Prostate gland (tissue), 2 donors: ENCODE measurements at regions not wholly inside any gene's neighbourhood (a gene's known extent, or its start where the extent isn't known, plus 50 kb on each side); places are given as distances from the start of the nearest gene placed in this dataset.

Experiments
- POLR2A ChIP-seq: fragments of 450-650 bp; IDR thresholded peaks from one replicate; pipeline ENCODE4 v1.6.1; 2016; ENCODE audit warnings: antibody characterized with exemption, mild to moderate bottlenecking
- POLR2AphosphoS5 ChIP-seq: sonication (generic); formaldehyde crosslinking; IDR thresholded peaks from one replicate; pipeline ENCODE4 v1.6.1; 2017; ENCODE audit warnings: antibody characterized with exemption
- TF ChIP-seq, protein P1 (sequence below), 4 experiments: fragments of 200-600 bp in 2 of 4; fragments of 450-650 bp in 2 of 4; sonication (generic) in 2 of 4; IDR thresholded peaks; 1 replicate in 3 of 4; 2 replicates in 1 of 4; pipeline ENCODE4 v1.5.1; 2016 to 2019; ENCODE audit warnings: antibody characterized with exemption in 4 of 4, mild to moderate bottlenecking in 2 of 4, moderate library complexity in 2 of 4

DNA sequence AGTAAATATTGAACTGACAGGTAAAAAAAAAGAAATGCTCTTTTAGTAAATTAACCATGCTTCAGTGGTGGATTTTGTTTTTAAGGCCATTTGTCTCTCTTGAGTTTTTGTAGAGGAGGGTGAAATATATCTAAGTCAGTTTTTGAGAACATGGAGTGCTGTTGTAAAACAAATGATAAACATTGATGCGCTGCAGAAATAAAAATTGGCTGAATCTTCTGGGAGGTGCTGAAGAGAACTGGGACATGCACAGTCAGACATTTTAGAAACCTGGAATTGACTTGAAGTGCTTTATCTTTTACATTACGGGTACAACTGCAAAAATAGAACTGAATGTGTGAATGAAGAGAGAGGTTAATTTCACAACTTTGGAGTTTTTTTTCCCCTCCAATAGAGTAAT is 203.0 kb upstream of the HDAC9 start:
- TF ChIP-seq, protein P1, sequence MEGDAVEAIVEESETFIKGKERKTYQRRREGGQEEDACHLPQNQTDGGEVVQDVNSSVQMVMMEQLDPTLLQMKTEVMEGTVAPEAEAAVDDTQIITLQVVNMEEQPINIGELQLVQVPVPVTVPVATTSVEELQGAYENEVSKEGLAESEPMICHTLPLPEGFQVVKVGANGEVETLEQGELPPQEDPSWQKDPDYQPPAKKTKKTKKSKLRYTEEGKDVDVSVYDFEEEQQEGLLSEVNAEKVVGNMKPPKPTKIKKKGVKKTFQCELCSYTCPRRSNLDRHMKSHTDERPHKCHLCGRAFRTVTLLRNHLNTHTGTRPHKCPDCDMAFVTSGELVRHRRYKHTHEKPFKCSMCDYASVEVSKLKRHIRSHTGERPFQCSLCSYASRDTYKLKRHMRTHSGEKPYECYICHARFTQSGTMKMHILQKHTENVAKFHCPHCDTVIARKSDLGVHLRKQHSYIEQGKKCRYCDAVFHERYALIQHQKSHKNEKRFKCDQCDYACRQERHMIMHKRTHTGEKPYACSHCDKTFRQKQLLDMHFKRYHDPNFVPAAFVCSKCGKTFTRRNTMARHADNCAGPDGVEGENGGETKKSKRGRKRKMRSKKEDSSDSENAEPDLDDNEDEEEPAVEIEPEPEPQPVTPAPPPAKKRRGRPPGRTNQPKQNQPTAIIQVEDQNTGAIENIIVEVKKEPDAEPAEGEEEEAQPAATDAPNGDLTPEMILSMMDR (IDR thresholded peaks at IDR 0.05): no peak
- TF ChIP-seq POLR2AphosphoS5 (peak; percentile 15), POLR2A (no peak)
